H9 (cell line): ENCODE measurements at regions not wholly inside any gene's neighbourhood (a gene's known extent, or its start where the extent isn't known, plus 50 kb on each side); places are given as distances from the start of the nearest gene placed in this dataset.

Experiments
- DNase-seq: peaks from one replicate; pipeline ENCODE4 v3.0.0-alpha.2; 2017
- H2AFZ ChIP-seq: one replicate; pipeline ENCODE4 v1.6.1; 2013; ENCODE audit warnings: mild to moderate bottlenecking, low read length, control low read depth, moderate library complexity
- H2AK5ac ChIP-seq: 2 replicates; pipeline ENCODE4 v1.6.1; 2013; ENCODE audit warnings: low read length, control low read depth, mixed read lengths; ENCODE audit not compliant: insufficient read length
- H2BK120ac ChIP-seq: one replicate; pipeline ENCODE4 v1.6.1; 2013; ENCODE audit warnings: low read depth, mild to moderate bottlenecking, low read length, control low read depth, inconsistent platforms; ENCODE audit not compliant: poor library complexity, severe bottlenecking
- H2BK12ac ChIP-seq: 2 replicates; pipeline ENCODE4 v1.6.1; 2013; ENCODE audit warnings: low read length, control low read depth, mixed read lengths, low read depth; ENCODE audit not compliant: insufficient read length
- H2BK15ac ChIP-seq: 2 replicates; pipeline ENCODE4 v1.6.1; 2013; ENCODE audit warnings: low read depth, low read length, control low read depth
- H2BK20ac ChIP-seq: one replicate; pipeline ENCODE4 v1.6.1; 2013; ENCODE audit warnings: low read depth, mild to moderate bottlenecking, low read length, control low read depth, inconsistent platforms; ENCODE audit not compliant: poor library complexity, severe bottlenecking
- H2BK5ac ChIP-seq: 2 replicates; pipeline ENCODE4 v1.6.1; 2013; ENCODE audit warnings: low read length, control low read depth, mixed read lengths; ENCODE audit not compliant: insufficient read length
- H3K14ac ChIP-seq: 2 replicates; pipeline ENCODE4 v1.6.1; 2013; ENCODE audit warnings: low read length, control low read depth; ENCODE audit not compliant: insufficient read depth
- H3K18ac ChIP-seq: 2 replicates; pipeline ENCODE4 v1.6.1; 2013; ENCODE audit warnings: low read depth, mild to moderate bottlenecking, mixed read lengths, low read length, control low read depth; ENCODE audit not compliant: insufficient read length
- H3K23ac ChIP-seq: 2 replicates; pipeline ENCODE4 v1.6.1; 2013; ENCODE audit warnings: low read length, control low read depth, mixed read lengths, low read depth; ENCODE audit not compliant: insufficient read length
- H3K23me2 ChIP-seq: 2 replicates; pipeline ENCODE4 v1.6.1; 2013; ENCODE audit warnings: low read depth, mild to moderate bottlenecking, mixed read lengths, low read length, control low read depth; ENCODE audit not compliant: insufficient read length, poor library complexity, severe bottlenecking
- H3K27ac ChIP-seq: 2 replicates; pipeline ENCODE4 v1.5.1; 2013; ENCODE audit warnings: low read length, control low read depth, mixed read lengths, low read depth; ENCODE audit not compliant: insufficient read length
- H3K27me3 ChIP-seq: 2 replicates; pipeline ENCODE4 v1.6.1; 2013; ENCODE audit warnings: low read length, control low read depth, inconsistent platforms; ENCODE audit not compliant: insufficient read depth
- H3K4ac ChIP-seq: 2 replicates; pipeline ENCODE4 v1.6.1; 2013; ENCODE audit warnings: low read depth, mild to moderate bottlenecking, control low read depth, inconsistent platforms, low read length, moderate library complexity
- H3K4me1 ChIP-seq: 2 replicates; pipeline ENCODE4 v1.6.1; 2013; ENCODE audit warnings: low read length, control low read depth, inconsistent platforms; ENCODE audit not compliant: insufficient read depth
- H3K4me2 ChIP-seq: 2 replicates; pipeline ENCODE4 v1.6.1; 2013; ENCODE audit warnings: low read length, control low read depth, mixed read lengths; ENCODE audit not compliant: insufficient read length, insufficient read depth
- H3K56ac ChIP-seq: 2 replicates; pipeline ENCODE4 v1.6.1; 2013; ENCODE audit warnings: low read depth, mild to moderate bottlenecking, mixed read lengths, low read length, control low read depth; ENCODE audit not compliant: insufficient read length
- H3K79me1 ChIP-seq: 2 replicates; pipeline ENCODE4 v1.6.1; 2013; ENCODE audit warnings: low read depth, mild to moderate bottlenecking, moderate library complexity, low read length, control low read depth, inconsistent platforms; ENCODE audit not compliant: insufficient read depth, poor library complexity, severe bottlenecking
- H3K79me2 ChIP-seq: 2 replicates; pipeline ENCODE4 v1.6.1; 2013; ENCODE audit warnings: low read length, control low read depth, inconsistent platforms; ENCODE audit not compliant: insufficient read depth
- H3K9ac ChIP-seq: 2 replicates; pipeline ENCODE4 v1.6.1; 2013; ENCODE audit warnings: low read length, control low read depth, mixed read lengths; ENCODE audit not compliant: insufficient read length; ENCODE audit errors: extremely low read depth
- H3K9me3 ChIP-seq: one replicate; pipeline ENCODE4 v1.6.1; 2013; ENCODE audit warnings: low read depth, low read length, inconsistent platforms; ENCODE audit not compliant: control insufficient read depth
- H3T11ph ChIP-seq: one replicate; pipeline ENCODE4 v1.6.1; 2013; ENCODE audit warnings: mild to moderate bottlenecking, low read length, control low read depth, inconsistent platforms
- H4K20me1 ChIP-seq: one replicate; pipeline ENCODE4 v1.6.1; 2013; ENCODE audit not compliant: control insufficient read depth, insufficient read length, insufficient read depth
- H4K5ac ChIP-seq: 2 replicates; pipeline ENCODE4 v1.6.1; 2013; ENCODE audit warnings: low read depth, mild to moderate bottlenecking, mixed read lengths, low read length, control low read depth; ENCODE audit not compliant: insufficient read length
- H4K8ac ChIP-seq: replicated peaks from 2 replicates; pipeline ENCODE4 v1.6.1; 2013; ENCODE audit warnings: low read length, control low read depth, mixed read lengths, low read depth; ENCODE audit not compliant: insufficient read length
- H4K91ac ChIP-seq: 2 replicates; pipeline ENCODE4 v1.6.1; 2013; ENCODE audit warnings: low read depth, mild to moderate bottlenecking, moderate library complexity, mixed read lengths, low read length, control low read depth; ENCODE audit not compliant: insufficient read length
- H3K27ac Mint-ChIP-seq, 3 experiments: 2 replicates in 2 of 3; 3 replicates in 1 of 3; pipeline ENCODE4 v1.8.0; 2020 to 2021; ENCODE audit warnings: mixed read lengths in 3 of 3, mild to moderate bottlenecking in 1 of 3, moderate library complexity in 1 of 3
- H3K27me3 Mint-ChIP-seq: 2 replicates; pipeline ENCODE4 v1.8.0; 2021; ENCODE audit warnings: low read depth, mild to moderate bottlenecking, moderate library complexity, mixed read lengths
- H3K36me3 Mint-ChIP-seq, 3 experiments: 2 replicates in 2 of 3; 3 replicates in 1 of 3; pipeline ENCODE4 v1.8.0; 2020 to 2021; ENCODE audit warnings: low read depth in 3 of 3, mixed read lengths in 3 of 3; ENCODE audit not compliant: insufficient read depth in 1 of 3
- H3K4me1 Mint-ChIP-seq, 2 experiments: 2 replicates each; pipeline ENCODE4 v1.8.0; 2020; ENCODE audit warnings: mixed read lengths in 2 of 2
- H3K4me3 Mint-ChIP-seq, 2 experiments: 2 replicates in 1 of 2; 3 replicates in 1 of 2; pipeline ENCODE4 v1.8.0; 2020 to 2021; ENCODE audit warnings: mild to moderate bottlenecking in 2 of 2, mixed read lengths in 2 of 2, moderate library complexity in 1 of 2
- H3K9me3 Mint-ChIP-seq, 2 experiments: 2 replicates in 1 of 2; 3 replicates in 1 of 2; pipeline ENCODE4 v1.8.0; 2020; ENCODE audit warnings: mild to moderate bottlenecking in 2 of 2, mixed read lengths in 2 of 2, moderate library complexity in 1 of 2
- CTCF ChIP-seq: fragments of 200-600 bp; sonication (generic); conservative IDR thresholded peaks from 3 replicates; pipeline ENCODE4 v1.8.0; 2021; ENCODE audit warnings: antibody characterized with exemption, mild to moderate bottlenecking
- WGBS: extraction: QIAGEN DNeasy Blood & Tissue Kit; methylation state at CpG from one replicate; pipeline ENCODE4 v1.1.7; 2013; ENCODE audit warnings: missing lambda C conversion rate, low lambda C conversion rate, mixed read lengths; ENCODE audit not compliant: insufficient read length; ENCODE audit errors: extremely low coverage; 5-methylcytosine and 5-hydroxymethylcytosine counted together

DNA sequence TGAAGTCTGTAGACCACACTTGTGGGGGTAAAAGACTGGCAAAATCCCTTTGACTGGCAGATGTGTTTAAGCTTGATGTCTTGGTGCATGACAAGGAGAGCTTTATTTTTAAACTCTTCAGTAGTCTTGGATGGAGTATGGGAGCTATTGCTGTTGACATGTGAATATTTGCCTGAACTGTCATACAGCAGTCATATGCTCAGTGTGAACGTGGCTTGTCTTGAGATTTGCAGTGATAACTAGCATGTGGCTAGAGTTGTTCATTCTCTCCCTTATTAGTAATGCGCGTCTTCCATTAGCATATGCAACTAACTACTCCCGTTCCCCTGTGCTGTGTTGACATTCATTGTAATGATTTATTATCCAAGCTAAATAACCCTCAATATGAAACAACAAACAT, 523.6 kb upstream of the WWC1 start:
- Histone ChIP-seq H3K79me1 (no peaks in the 10 kb centered on the region), H4K20me1 (no peaks in the 10 kb centered on the region), H3K18ac (no peak overlapping the region), H3K4me1 (peaks cover 16% of the 10 kb centered on the region; the same call in 1 of the 2 replicates), H3K79me2 (no peaks in the 10 kb centered on the region), H2AK5ac (no peak overlapping the region), H3K56ac (no peak overlapping the region), H2BK12ac (no peak overlapping the region), H4K91ac (no peak overlapping the region), H3K14ac (no peak overlapping the region), H3K9ac (no peak overlapping the region), H2BK15ac (no peak overlapping the region), H3K23me2 (no peaks in the 10 kb centered on the region), H3K4ac (no peak overlapping the region), H3K4me2 (no peak overlapping the region), H2BK120ac (no peak overlapping the region), H3K27me3 (no peaks in the 10 kb centered on the region), H2BK20ac (no peak overlapping the region), H3K27ac (no peak overlapping the region), H3K23ac (no peak overlapping the region), H3T11ph (no peak overlapping the region), H2BK5ac (no peak overlapping the region), H3K9me3 (no peaks in the 10 kb centered on the region), H4K8ac (no peak overlapping the region), H4K5ac (no peak overlapping the region), H2AFZ (no peak overlapping the region)
- no peaks in the 10 kb centered on the region for H3K27me3 Mint-ChIP-seq
- peaks cover 0 to 3% (median 0%) of the 10 kb centered on the region in 3 experiments; a peak in 1 of 7 replicates for H3K36me3 Mint-ChIP-seq
- H3K9me3 Mint-ChIP-seq = peaks cover 5 to 8% of the 10 kb centered on the region in 2 experiments; a peak in 3 of 5 replicates
- no peak overlapping the region for H3K27ac Mint-ChIP-seq
- WGBS = no CpG with 5 or more reads among the region's 4 CpGs
- no peak for TF ChIP-seq CTCF
- DNase-seq = no peak
- peaks cover 28 to 31% of the 10 kb centered on the region in 2 experiments for H3K4me1 Mint-ChIP-seq
- no peak overlapping the region for H3K4me3 Mint-ChIP-seq
